H1 (cell line): ENCODE measurements at regions not wholly inside any gene's neighbourhood (a gene's known extent, or its start where the extent isn't known, plus 50 kb on each side); places are given as distances from the start of the nearest gene placed in this dataset.

ENCODE experiments used
- CTCF ChIA-PET: fragments of 300-600 bp; sonication (Branson Sonifier 250); formaldehyde crosslinking; loops from one replicate; lab custom pipeline; 2021; ENCODE audit not compliant: partially characterized antibody; lab: Charles Lee
- POLR2A ChIA-PET: fragments of 300-600 bp; sonication (Branson Sonifier 250); formaldehyde crosslinking; loops from one replicate; lab custom pipeline; 2021; ENCODE audit warnings: inconsistent platforms; ENCODE audit not compliant: partially characterized antibody; lab: Charles Lee
- DNase-seq, 2 experiments: peaks; one replicate each; pipeline versions ENCODE4 v3.0.0 to v3.0.0-alpha.2; 2010 to 2022; ENCODE audit warnings: low spot score in 2 of 2, low read depth in 1 of 2, mixed read lengths in 1 of 2
- FAIRE-seq: peaks from 2 replicates; lab custom pipeline; 2011; peaks lifted over from hg19 to GRCh38; lab: Jason Lieb, UNC
- H2AFZ ChIP-seq: 2 replicates; pipeline ENCODE4 v1.8.1; 2012; ENCODE audit warnings: low read length, inconsistent platforms
- H2AK5ac ChIP-seq: 2 replicates; pipeline ENCODE4 v1.6.1; 2013; ENCODE audit warnings: low read depth, low read length
- H2BK120ac ChIP-seq: replicated peaks from 2 replicates; pipeline ENCODE3; 2013; ENCODE audit warnings: low read depth, low read length, inconsistent platforms
- H2BK12ac ChIP-seq: 2 replicates; pipeline ENCODE4 v1.6.1; 2013; ENCODE audit warnings: low read depth, low read length
- H2BK15ac ChIP-seq: 2 replicates; pipeline ENCODE4 v1.6.1; 2013; ENCODE audit warnings: low read length
- H2BK20ac ChIP-seq: 2 replicates; pipeline ENCODE4 v1.6.1; 2013; ENCODE audit warnings: low read length
- H2BK5ac ChIP-seq: 2 replicates; pipeline ENCODE4 v1.6.1; 2013; ENCODE audit warnings: low read depth, low read length
- H3K14ac ChIP-seq: 2 replicates; pipeline ENCODE4 v1.6.1; 2013; ENCODE audit warnings: inconsistent platforms; ENCODE audit not compliant: insufficient read length
- H3K18ac ChIP-seq: 2 replicates; pipeline ENCODE4 v1.6.1; 2013; ENCODE audit warnings: low read length; ENCODE audit errors: extremely low read depth
- H3K23ac ChIP-seq: 2 replicates; pipeline ENCODE4 v1.6.1; 2013; ENCODE audit warnings: inconsistent platforms; ENCODE audit not compliant: insufficient read length
- H3K23me2 ChIP-seq: 2 replicates; pipeline ENCODE4 v1.6.1; 2013; ENCODE audit warnings: low read depth, low read length
- H3K27ac ChIP-seq: 2 replicates; pipeline ENCODE4 v1.6.1; 2011; ENCODE audit warnings: low read depth, low read length, inconsistent platforms
- H3K27me3 ChIP-seq, 4 experiments: replicated peaks in 1 of 4; 1 replicate in 1 of 4; 2 replicates in 3 of 4; pipeline versions ENCODE4 v1.6.1 to v1.8.1; 2011 to 2013; ENCODE audit warnings: low read length in 3 of 4, mild to moderate bottlenecking in 3 of 4, inconsistent platforms in 2 of 4, mixed read lengths in 2 of 4, moderate library complexity in 1 of 4; ENCODE audit not compliant: control insufficient read depth in 3 of 4, insufficient read depth in 3 of 4; ENCODE audit errors: extremely low read depth in 1 of 4
- H3K36me3 ChIP-seq, 4 experiments: 2 replicates each; pipeline versions ENCODE4 v1.6.1 to v1.8.1; 2011 to 2013; ENCODE audit warnings: mild to moderate bottlenecking in 4 of 4, low read length in 3 of 4, moderate library complexity in 2 of 4, control low read depth in 1 of 4, inconsistent platforms in 1 of 4; ENCODE audit not compliant: insufficient read depth in 4 of 4, control insufficient read depth in 2 of 4
- H3K4ac ChIP-seq: replicated peaks from 2 replicates; pipeline ENCODE3; 2013; ENCODE audit warnings: low read length, low read depth, mixed read lengths, inconsistent platforms; ENCODE audit not compliant: insufficient read length
- H3K4me1 ChIP-seq, 4 experiments: replicated peaks in 1 of 4; 1 replicate in 1 of 4; 2 replicates in 3 of 4; pipeline versions ENCODE4 v1.6.1 to v1.8.1; 2011 to 2013; ENCODE audit warnings: low read length in 3 of 4, inconsistent platforms in 2 of 4, mixed read lengths in 1 of 4; ENCODE audit not compliant: insufficient read depth in 4 of 4, control insufficient read depth in 3 of 4
- H3K4me2 ChIP-seq, 2 experiments: 2 replicates each; pipeline versions ENCODE4 v1.6.1 to v1.8.1; 2011 to 2013; ENCODE audit warnings: low read depth in 2 of 2, low read length in 2 of 2, control low read depth in 1 of 2, inconsistent platforms in 1 of 2, mild to moderate bottlenecking in 1 of 2; ENCODE audit not compliant: insufficient read depth in 1 of 2
- H3K4me3 ChIP-seq, 4 experiments: fragments of 200-600, 300-600 bp in 1 of 4; sonication (generic), shearing (Covaris generic), sonication (Bioruptor Twin) in 1 of 4; 2 replicates each; pipeline versions ENCODE4 v1.5.1 to v1.8.1; 2011 to 2016; ENCODE audit warnings: low read length in 4 of 4, low read depth in 3 of 4, control low read depth in 2 of 4, inconsistent platforms in 2 of 4, mild to moderate bottlenecking in 2 of 4, mixed read lengths in 1 of 4, moderate library complexity in 1 of 4; ENCODE audit not compliant: insufficient read depth in 2 of 4; ENCODE audit errors: extremely low read depth in 1 of 4
- H3K56ac ChIP-seq: replicated peaks from 2 replicates; pipeline ENCODE3; 2013; ENCODE audit warnings: low read depth, mild to moderate bottlenecking, mixed read lengths, low read length, inconsistent platforms; ENCODE audit not compliant: insufficient read length
- H3K79me1 ChIP-seq: 2 replicates; pipeline ENCODE4 v1.6.1; 2013; ENCODE audit warnings: low read depth, low read length, control low read depth
- H3K79me2 ChIP-seq, 2 experiments: 2 replicates each; pipeline versions ENCODE4 v1.6.1 to v1.8.1; 2012 to 2013; ENCODE audit warnings: low read length in 2 of 2, mild to moderate bottlenecking in 2 of 2, inconsistent platforms in 1 of 2; ENCODE audit not compliant: insufficient read depth in 2 of 2, control insufficient read depth in 1 of 2
- H3K9ac ChIP-seq, 4 experiments: replicated peaks in 1 of 4; 1 replicate in 1 of 4; 2 replicates in 3 of 4; pipeline versions ENCODE4 v1.6.1 to v1.8.1; 2011 to 2013; ENCODE audit warnings: low read depth in 3 of 4, low read length in 3 of 4, control low read depth in 2 of 4, mild to moderate bottlenecking in 2 of 4, moderate library complexity in 2 of 4, inconsistent platforms in 1 of 4; ENCODE audit errors: extremely low read depth in 1 of 4
- H3K9me3 ChIP-seq, 2 experiments: 2 replicates each; pipeline versions ENCODE4 v1.6.1 to v1.8.1; 2012 to 2013; ENCODE audit warnings: mild to moderate bottlenecking in 2 of 2, moderate library complexity in 2 of 2, control low read depth in 1 of 2, inconsistent platforms in 1 of 2, low read depth in 1 of 2, low read length in 1 of 2, mixed read lengths in 1 of 2; ENCODE audit not compliant: insufficient read depth in 2 of 2
- H4K20me1 ChIP-seq, 2 experiments: replicated peaks in 1 of 2; 2 replicates each; pipeline versions ENCODE3 to v1.8.1; 2011 to 2013; ENCODE audit warnings: inconsistent platforms in 2 of 2, low read length in 2 of 2, mild to moderate bottlenecking in 1 of 2; ENCODE audit not compliant: insufficient read depth in 2 of 2, control insufficient read depth in 1 of 2
- H4K5ac ChIP-seq: 2 replicates; pipeline ENCODE4 v1.6.1; 2013; ENCODE audit warnings: low read length, low read depth, mixed read lengths, inconsistent platforms; ENCODE audit not compliant: insufficient read length
- H4K8ac ChIP-seq: 2 replicates; pipeline ENCODE4 v1.8.0; 2013; ENCODE audit warnings: mild to moderate bottlenecking, moderate library complexity, low read length, inconsistent platforms; ENCODE audit not compliant: insufficient read depth; ENCODE audit errors: extremely low read depth
- H4K91ac ChIP-seq: replicated peaks from 2 replicates; pipeline ENCODE3; 2013; ENCODE audit warnings: low read length, mixed read lengths, inconsistent platforms; ENCODE audit not compliant: insufficient read length
- EP300 ChIP-seq, 2 experiments: IDR thresholded peaks; 1 replicate in 1 of 2; 2 replicates in 1 of 2; pipeline ENCODE4 v1.6.1; 2011 to 2012; ENCODE audit warnings: low read depth in 2 of 2, low read length in 2 of 2, mild to moderate bottlenecking in 2 of 2, borderline replicate concordance in 1 of 2, inconsistent platforms in 1 of 2, moderate library complexity in 1 of 2
- SAP30 ChIP-seq: fragments of 300-600 bp; sonication (generic); IDR thresholded peaks from 2 replicates; pipeline ENCODE4 v1.7.1; 2012; ENCODE audit warnings: low read length, moderate library complexity, mild to moderate bottlenecking, inconsistent platforms; ENCODE audit not compliant: insufficient read depth, insufficient replicate concordance
- WGBS, 2 experiments: shearing (Covaris generic) in 1 of 2; methylation state at CpG; one replicate each; pipeline versions ENCODE4 v1.1.6 to v1.1.7; 2013 to 2015; ENCODE audit warnings: low lambda C conversion rate in 2 of 2, mixed read lengths in 2 of 2, inconsistent platforms in 1 of 2, low coverage in 1 of 2, missing lambda C conversion rate in 1 of 2; ENCODE audit not compliant: insufficient replicate concordance in 2 of 2, insufficient coverage in 1 of 2, insufficient read length in 1 of 2; ENCODE audit errors: extremely low coverage in 1 of 2, missing lambda C conversion rate in 1 of 2; 5-methylcytosine and 5-hydroxymethylcytosine counted together
- TF ChIP-seq, protein P1 (sequence below): IDR thresholded peaks from 2 replicates; pipeline ENCODE4 v1.6.1; 2012; ENCODE audit warnings: inconsistent platforms

DNA sequence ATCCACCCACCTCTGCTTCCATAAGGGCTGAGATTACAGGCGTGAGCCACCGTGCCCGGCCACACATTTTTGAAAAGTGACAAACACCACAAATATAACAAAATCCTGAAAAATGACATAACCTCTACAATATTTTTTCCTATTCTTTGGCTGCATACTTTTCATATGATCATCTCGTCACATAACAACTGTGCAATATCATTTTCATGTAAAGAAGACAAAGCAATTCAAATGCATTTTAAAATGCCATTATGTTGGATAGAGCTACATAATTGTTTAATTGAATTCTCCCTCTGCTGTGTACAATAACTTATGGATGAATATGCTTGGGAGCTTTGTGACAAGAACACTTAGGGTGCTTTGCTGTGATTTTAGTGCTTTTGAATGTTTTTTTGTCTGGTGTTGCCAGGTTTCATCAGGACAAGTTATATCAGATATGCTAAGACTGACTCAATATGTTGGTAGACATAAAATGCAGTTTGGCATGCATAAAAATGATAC is 132.9 kb downstream of the CHIC2 start:
- H4K91ac ChIP-seq: no peak overlapping the region
- FAIRE-seq (no peak), DNase-seq (no peak)
- H3K9me3 ChIP-seq: no peaks in the 10 kb centered on the region
- H3K18ac ChIP-seq: no peak overlapping the region
- no peak overlapping the region for H3K4ac ChIP-seq
- no peaks in the 10 kb centered on the region for H3K23me2 ChIP-seq
- no peak overlapping the region for H4K5ac ChIP-seq
- H3K36me3 ChIP-seq: no peaks in the 10 kb centered on the region
- H3K27me3 ChIP-seq: no peaks in the 10 kb centered on the region; a peak in 1 of 7 replicates
- POLR2A ChIA-PET: no interaction called here
- H3K27ac ChIP-seq: no peak overlapping the region
- H2AFZ ChIP-seq: no peak overlapping the region
- no peak overlapping the region for H3K14ac ChIP-seq
- H3K4me2 ChIP-seq: no peak overlapping the region
- H2BK20ac ChIP-seq: no peak overlapping the region
- H3K4me1 ChIP-seq: no peaks in the 10 kb centered on the region
- H3K23ac ChIP-seq: no peak overlapping the region
- no peak overlapping the region for H2AK5ac ChIP-seq
- TF ChIP-seq EP300 (IDR thresholded peaks at IDR 0.05; ENCODE audit: borderline replicate concordance in 1 of 2, low read depth in 2 of 2, low read length in 2 of 2) (no peak), SAP30 (no peak)
- TF ChIP-seq, protein P1, sequence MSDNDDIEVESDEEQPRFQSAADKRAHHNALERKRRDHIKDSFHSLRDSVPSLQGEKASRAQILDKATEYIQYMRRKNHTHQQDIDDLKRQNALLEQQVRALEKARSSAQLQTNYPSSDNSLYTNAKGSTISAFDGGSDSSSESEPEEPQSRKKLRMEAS: no peak
- no peak overlapping the region for H3K56ac ChIP-seq
- H2BK15ac ChIP-seq: no peak overlapping the region
- no peak overlapping the region for H2BK120ac ChIP-seq
- H4K20me1 ChIP-seq: no peaks in the 10 kb centered on the region
- H3K4me3 ChIP-seq: no peak overlapping the region
- CTCF ChIA-PET: interaction anchor here (0.8 to 6.9 kb wide), 21 partner anchors 11 to 301 kb away, joined by 3 to 79 read pairs (median 7); partner anchors contain the start of gene CHIC2
- no peaks in the 10 kb centered on the region for H3K79me1 ChIP-seq
- no peaks in the 10 kb centered on the region for H3K79me2 ChIP-seq
- H3K9ac ChIP-seq: no peak overlapping the region
- WGBS, 2 experiments: 92% methylated on average over 4 of the region's 4 CpGs; no CpG with 5 or more reads in 1 of the 2 experiments
- H2BK12ac ChIP-seq: no peak overlapping the region
- no peak overlapping the region for H4K8ac ChIP-seq
- H2BK5ac ChIP-seq: no peak overlapping the region
